WTC11 (cell line): ENCODE measurements at regions not wholly inside any gene's neighbourhood (a gene's known extent, or its start where the extent isn't known, plus 50 kb on each side); places are given as distances from the start of the nearest gene placed in this dataset.

Source experiments
- ATAC-seq: fragments of 200-7000 bp; cut with Tn5 transposase; 2 replicates; pipeline ENCODE4 v1.10.0; 2021; ENCODE audit warnings: mild to moderate bottlenecking, moderate library complexity
- CTCF ChIA-PET: fragments of 300-600 bp; sonication (Branson Sonifier 250); formaldehyde crosslinking; loops from one replicate; lab custom pipeline; 2021; ENCODE audit warnings: antibody characterized with exemption; lab: Charles Lee
- POLR2A ChIA-PET: fragments of 350-600 bp; sonication (Branson Sonifier 250); formaldehyde crosslinking; loops from one replicate; lab custom pipeline; 2021; ENCODE audit warnings: antibody characterized with exemption; lab: Charles Lee
- DNase-seq: peaks from one replicate; pipeline ENCODE4 v3.0.0; 2021; ENCODE audit warnings: low spot score
- H3K27ac Mint-ChIP-seq: 2 replicates; pipeline ENCODE4 v1.8.0; 2021; ENCODE audit warnings: mixed read lengths
- H3K27me3 Mint-ChIP-seq: 2 replicates; pipeline ENCODE4 v1.8.0; 2021; ENCODE audit warnings: low read depth, mild to moderate bottlenecking, moderate library complexity, mixed read lengths
- H3K36me3 Mint-ChIP-seq: 2 replicates; pipeline ENCODE4 v1.8.0; 2021; ENCODE audit warnings: mixed read lengths
- H3K4me1 Mint-ChIP-seq: 2 replicates; pipeline ENCODE4 v1.8.0; 2022; ENCODE audit warnings: mixed read lengths
- H3K4me3 Mint-ChIP-seq: 2 replicates; pipeline ENCODE4 v1.8.0; 2021; ENCODE audit warnings: mild to moderate bottlenecking, moderate library complexity, mixed read lengths
- H3K9me3 Mint-ChIP-seq: 2 replicates; pipeline ENCODE4 v1.8.0; 2021; ENCODE audit warnings: mixed read lengths
- CDX4 ChIP-seq: fragments of 250-450 bp; sonication (Bioruptor Pico); IDR thresholded peaks from 2 replicates; pipeline ENCODE4 v1.9.0; 2021; ENCODE audit warnings: moderate library complexity, mild to moderate bottlenecking, inconsistent platforms, borderline replicate concordance
- CTCF ChIP-seq: fragments of 200-600 bp; IDR thresholded peaks from 2 replicates; pipeline ENCODE4 v1.8.0; 2022; ENCODE audit warnings: antibody characterized with exemption
- EMX1 ChIP-seq: fragments of 250-450 bp; sonication (Bioruptor Pico); IDR thresholded peaks from 2 replicates; pipeline ENCODE4 v1.8.0; 2021; ENCODE audit warnings: mild to moderate bottlenecking
- ERG ChIP-seq: fragments of 250-450 bp; sonication (Bioruptor Pico); IDR thresholded peaks from 2 replicates; pipeline ENCODE4 v1.8.0; 2021; ENCODE audit warnings: mild to moderate bottlenecking
- FOXP1 ChIP-seq: sonication (generic); formaldehyde crosslinking; IDR thresholded peaks from 2 replicates; pipeline ENCODE4 v1.8.0; 2022; ENCODE audit warnings: missing genetic modification reagents, mild to moderate bottlenecking, moderate library complexity, borderline replicate concordance
- FOXP4 ChIP-seq: sonication (generic); formaldehyde crosslinking; IDR thresholded peaks from 2 replicates; pipeline ENCODE4 v1.8.0; 2022; ENCODE audit warnings: mild to moderate bottlenecking, missing genetic modification reagents
- GABPB1 ChIP-seq: sonication (generic); formaldehyde crosslinking; IDR thresholded peaks from 2 replicates; pipeline ENCODE4 v1.8.1; 2023; ENCODE audit warnings: mild to moderate bottlenecking, missing genetic modification reagents
- HMGA2 ChIP-seq: fragments of 250-450 bp; sonication (Bioruptor Pico); IDR thresholded peaks from 2 replicates; pipeline ENCODE4 v1.4.0; 2021; ENCODE audit warnings: mild to moderate bottlenecking, moderate library complexity
- IRF2 ChIP-seq: sonication (generic); formaldehyde crosslinking; IDR thresholded peaks from 2 replicates; pipeline ENCODE4 v1.8.0; 2022; ENCODE audit warnings: low read depth, missing genetic modification reagents, borderline replicate concordance
- JAZF1 ChIP-seq: fragments of 250-450 bp; sonication (Bioruptor Pico); IDR thresholded peaks from 2 replicates; pipeline ENCODE4 v1.9.0; 2021; ENCODE audit warnings: moderate library complexity, mild to moderate bottlenecking, inconsistent platforms
- NR1H2 ChIP-seq: sonication (generic); formaldehyde crosslinking; IDR thresholded peaks from 2 replicates; pipeline ENCODE4 v1.9.0; 2021; ENCODE audit warnings: mild to moderate bottlenecking, moderate library complexity, missing genetic modification reagents
- ZBTB21 ChIP-seq: sonication (generic); formaldehyde crosslinking; IDR thresholded peaks from 2 replicates; pipeline ENCODE4 v1.8.1; 2023; ENCODE audit warnings: mild to moderate bottlenecking, missing genetic modification reagents, borderline replicate concordance
- ZNF121 ChIP-seq: sonication (generic); formaldehyde crosslinking; IDR thresholded peaks from 2 replicates; pipeline ENCODE4 v1.8.0; 2023; ENCODE audit warnings: missing genetic modification reagents
- ZNF263 ChIP-seq: sonication (generic); formaldehyde crosslinking; IDR thresholded peaks from 2 replicates; pipeline ENCODE4 v1.8.1; 2022; ENCODE audit warnings: low read depth, mild to moderate bottlenecking, moderate library complexity, missing genetic modification reagents
- ZSCAN18 ChIP-seq: fragments of 250-450 bp; sonication (Bioruptor Pico); IDR thresholded peaks from 2 replicates; pipeline ENCODE4 v2.1.2; 2022; ENCODE audit warnings: mild to moderate bottlenecking, moderate library complexity
- TF ChIP-seq, protein P1 (sequence below): sonication (generic); formaldehyde crosslinking; IDR thresholded peaks from 2 replicates; pipeline ENCODE4 v1.8.0; 2023; ENCODE audit warnings: mild to moderate bottlenecking, missing genetic modification reagents
- TF ChIP-seq, protein P2 (sequence below): fragments of 250-450 bp; sonication (Bioruptor Pico); IDR thresholded peaks from 2 replicates; pipeline ENCODE4 v1.9.0; 2021; ENCODE audit warnings: mild to moderate bottlenecking
- TF ChIP-seq, protein P3 (sequence below): sonication (generic); formaldehyde crosslinking; IDR thresholded peaks from 2 replicates; pipeline ENCODE4 v1.8.0; 2022; ENCODE audit warnings: mild to moderate bottlenecking, missing genetic modification reagents
- TF ChIP-seq, protein P4 (sequence below): sonication (generic); formaldehyde crosslinking; IDR thresholded peaks from 2 replicates; pipeline ENCODE4 v1.8.1; 2023; ENCODE audit warnings: mild to moderate bottlenecking, missing genetic modification reagents

- H3K4me1 Mint-ChIP-seq = no peaks in the 10 kb centered on the region
- no peak for ATAC-seq
Observed at GRCh38 chr15:26314577-26314976, 451.4 kb upstream of the ATP10A start.

GRCh38 chr15:26311710-26312236 lies 448.6 kb upstream of the ATP10A start:
- Mint-ChIP-seq H3K27ac (no peak overlapping the region), H3K4me3 (no peak overlapping the region), H3K4me1 (no peaks in the 10 kb centered on the region), H3K9me3 (peaks cover 91% of the 10 kb centered on the region), H3K36me3 (peaks cover 68% of the 10 kb centered on the region), H3K27me3 (no peaks in the 10 kb centered on the region; the same call in none of the 2 replicates)
- TF ChIP-seq JAZF1 (CRISPR knock-in tag) (no peak), ERG (CRISPR knock-in tag) (no peak)
- no peak for DNase-seq
- ATAC-seq = no peak
- POLR2A ChIA-PET = no interaction called here
- CTCF ChIA-PET = no interaction called here

More at GRCh38 chr15:26314577-26314976, 451.4 kb upstream of the ATP10A start:
- Mint-ChIP-seq H3K27me3 (no peaks in the 10 kb centered on the region; the same call in 1 of the 2 replicates), H3K9me3 (peaks cover 76% of the 10 kb centered on the region), H3K4me3 (no peak overlapping the region), H3K36me3 (peaks cover 44% of the 10 kb centered on the region), H3K27ac (no peak overlapping the region)
- ChIA-PET CTCF (no interaction called here), POLR2A (no interaction called here)
- TF ChIP-seq CTCF (no peak), CDX4 (no peak), EMX1 (CRISPR knock-in tag) (no peak), FOXP4 (CRISPR knock-in tag) (no peak), HMGA2 (CRISPR knock-in tag) (no peak), GABPB1 (CRISPR knock-in tag) (no peak), ZNF121 (CRISPR knock-in tag) (no peak)
- TF ChIP-seq, protein P1, sequence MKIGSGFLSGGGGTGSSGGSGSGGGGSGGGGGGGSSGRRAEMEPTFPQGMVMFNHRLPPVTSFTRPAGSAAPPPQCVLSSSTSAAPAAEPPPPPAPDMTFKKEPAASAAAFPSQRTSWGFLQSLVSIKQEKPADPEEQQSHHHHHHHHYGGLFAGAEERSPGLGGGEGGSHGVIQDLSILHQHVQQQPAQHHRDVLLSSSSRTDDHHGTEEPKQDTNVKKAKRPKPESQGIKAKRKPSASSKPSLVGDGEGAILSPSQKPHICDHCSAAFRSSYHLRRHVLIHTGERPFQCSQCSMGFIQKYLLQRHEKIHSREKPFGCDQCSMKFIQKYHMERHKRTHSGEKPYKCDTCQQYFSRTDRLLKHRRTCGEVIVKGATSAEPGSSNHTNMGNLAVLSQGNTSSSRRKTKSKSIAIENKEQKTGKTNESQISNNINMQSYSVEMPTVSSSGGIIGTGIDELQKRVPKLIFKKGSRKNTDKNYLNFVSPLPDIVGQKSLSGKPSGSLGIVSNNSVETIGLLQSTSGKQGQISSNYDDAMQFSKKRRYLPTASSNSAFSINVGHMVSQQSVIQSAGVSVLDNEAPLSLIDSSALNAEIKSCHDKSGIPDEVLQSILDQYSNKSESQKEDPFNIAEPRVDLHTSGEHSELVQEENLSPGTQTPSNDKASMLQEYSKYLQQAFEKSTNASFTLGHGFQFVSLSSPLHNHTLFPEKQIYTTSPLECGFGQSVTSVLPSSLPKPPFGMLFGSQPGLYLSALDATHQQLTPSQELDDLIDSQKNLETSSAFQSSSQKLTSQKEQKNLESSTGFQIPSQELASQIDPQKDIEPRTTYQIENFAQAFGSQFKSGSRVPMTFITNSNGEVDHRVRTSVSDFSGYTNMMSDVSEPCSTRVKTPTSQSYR = no peak
- TF ChIP-seq, protein P2, sequence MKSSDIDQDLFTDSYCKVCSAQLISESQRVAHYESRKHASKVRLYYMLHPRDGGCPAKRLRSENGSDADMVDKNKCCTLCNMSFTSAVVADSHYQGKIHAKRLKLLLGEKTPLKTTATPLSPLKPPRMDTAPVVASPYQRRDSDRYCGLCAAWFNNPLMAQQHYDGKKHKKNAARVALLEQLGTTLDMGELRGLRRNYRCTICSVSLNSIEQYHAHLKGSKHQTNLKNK (CRISPR knock-in tag) = no peak
- no peak for DNase-seq

GRCh38 chr15:26298659-26299170 lies 435.6 kb upstream of the ATP10A start:
- Mint-ChIP-seq H3K27ac (no peak overlapping the region), H3K4me3 (no peak overlapping the region), H3K9me3 (peaks cover 39% of the 10 kb centered on the region), H3K36me3 (peaks cover 21% of the 10 kb centered on the region), H3K4me1 (peaks cover 28% of the 10 kb centered on the region), H3K27me3 (no peaks in the 10 kb centered on the region)
- ATAC-seq (no peak), DNase-seq (no peak)
- ChIA-PET POLR2A (no interaction called here), CTCF (no interaction called here)
- TF ChIP-seq ZBTB21 (CRISPR knock-in tag) (no peak), NR1H2 (CRISPR knock-in tag) (no peak), FOXP1 (no peak), HMGA2 (CRISPR knock-in tag) (no peak), IRF2 (CRISPR knock-in tag) (no peak), ZSCAN18 (CRISPR knock-in tag) (no peak), ZNF263 (CRISPR knock-in tag) (no peak)
- TF ChIP-seq, protein P3, sequence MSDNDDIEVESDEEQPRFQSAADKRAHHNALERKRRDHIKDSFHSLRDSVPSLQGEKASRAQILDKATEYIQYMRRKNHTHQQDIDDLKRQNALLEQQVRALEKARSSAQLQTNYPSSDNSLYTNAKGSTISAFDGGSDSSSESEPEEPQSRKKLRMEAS (CRISPR knock-in tag) = no peak
- TF ChIP-seq, protein P4, sequence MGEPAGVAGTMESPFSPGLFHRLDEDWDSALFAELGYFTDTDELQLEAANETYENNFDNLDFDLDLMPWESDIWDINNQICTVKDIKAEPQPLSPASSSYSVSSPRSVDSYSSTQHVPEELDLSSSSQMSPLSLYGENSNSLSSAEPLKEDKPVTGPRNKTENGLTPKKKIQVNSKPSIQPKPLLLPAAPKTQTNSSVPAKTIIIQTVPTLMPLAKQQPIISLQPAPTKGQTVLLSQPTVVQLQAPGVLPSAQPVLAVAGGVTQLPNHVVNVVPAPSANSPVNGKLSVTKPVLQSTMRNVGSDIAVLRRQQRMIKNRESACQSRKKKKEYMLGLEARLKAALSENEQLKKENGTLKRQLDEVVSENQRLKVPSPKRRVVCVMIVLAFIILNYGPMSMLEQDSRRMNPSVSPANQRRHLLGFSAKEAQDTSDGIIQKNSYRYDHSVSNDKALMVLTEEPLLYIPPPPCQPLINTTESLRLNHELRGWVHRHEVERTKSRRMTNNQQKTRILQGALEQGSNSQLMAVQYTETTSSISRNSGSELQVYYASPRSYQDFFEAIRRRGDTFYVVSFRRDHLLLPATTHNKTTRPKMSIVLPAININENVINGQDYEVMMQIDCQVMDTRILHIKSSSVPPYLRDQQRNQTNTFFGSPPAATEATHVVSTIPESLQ (CRISPR knock-in tag) = no peak
